GM12878 (cell line): ENCODE measurements at regions not wholly inside any gene's neighbourhood (a gene's known extent, or its start where the extent isn't known, plus 50 kb on each side); places are given as distances from the start of the nearest gene placed in this dataset.

ENCODE experiments used
- ATAC-seq: fragments of 200-7000 bp; cut with Tn5 transposase; 3 replicates; pipeline ENCODE4 v1.9.1; 2020; ENCODE audit warnings: mild to moderate bottlenecking, moderate library complexity
- BruUV-seq: library from RNA; stranded (reverse); fragments of 400-500 nt; replicated peaks from 2 replicates; lab custom pipeline; 2021; lab: Mats Ljungman, UMichigan
- CTCF ChIA-PET: fragments of 300-600 bp; sonication (Branson Sonifier 250); formaldehyde crosslinking; extraction: SDS; loops from one replicate; lab custom pipeline; 2021; ENCODE audit warnings: inconsistent platforms; lab: Yijun Ruan, JAX
- POLR2A ChIA-PET: fragments of 350-600 bp; formaldehyde crosslinking; extraction: SDS; loops from one replicate; lab custom pipeline; 2021; ENCODE audit warnings: inconsistent platforms; lab: Charles Lee
- RAD21 ChIA-PET: fragments of 300-600 bp; sonication (Branson Sonifier 250); formaldehyde crosslinking; loops from one replicate; lab custom pipeline; 2023; ENCODE audit warnings: antibody characterized with exemption; ENCODE audit not compliant: unreplicated experiment; lab: Charles Lee
- SMC1A ChIA-PET: fragments of 300-600 bp; sonication (Branson Sonifier 250); formaldehyde crosslinking; loops from one replicate; lab custom pipeline; 2023; ENCODE audit not compliant: unreplicated experiment, uncharacterized antibody; lab: Charles Lee
- DNase-seq: peaks from one replicate; pipeline ENCODE4 v3.0.0-alpha.2; 2011; ENCODE audit warnings: low read depth, low spot score
- FAIRE-seq: peaks from 3 replicates; lab custom pipeline; 2011; peaks lifted over from hg19 to GRCh38; lab: Jason Lieb, UNC
- H2AFZ ChIP-seq: 2 replicates; pipeline ENCODE4 v1.6.0; 2011; ENCODE audit warnings: low read depth, low read length, control low read depth; ENCODE audit not compliant: control insufficient read depth
- H3K27ac ChIP-seq: 2 replicates; pipeline ENCODE4 v1.5.1; 2011; ENCODE audit warnings: control low read depth; ENCODE audit not compliant: control insufficient read depth, insufficient read depth
- H3K27me3 ChIP-seq, 2 experiments: replicated peaks in 1 of 2; 2 replicates each; pipeline versions ENCODE4 v1.6.0 to v1.6.1; 2011; ENCODE audit warnings: low read length in 1 of 2; ENCODE audit not compliant: control insufficient read depth in 2 of 2, insufficient read depth in 2 of 2
- H3K36me3 ChIP-seq, 2 experiments: 2 replicates each; pipeline ENCODE4 v1.5.1; 2011; ENCODE audit warnings: low read length in 1 of 2; ENCODE audit not compliant: control insufficient read depth in 2 of 2, insufficient read depth in 2 of 2
- H3K4me1 ChIP-seq: 2 replicates; pipeline ENCODE4 v1.6.1; 2011; ENCODE audit warnings: mild to moderate bottlenecking, low read length, moderate library complexity, mixed read lengths; ENCODE audit not compliant: control insufficient read depth, insufficient read depth
- H3K4me2 ChIP-seq: 2 replicates; pipeline ENCODE4 v1.6.0; 2011; ENCODE audit warnings: control low read depth; ENCODE audit not compliant: control insufficient read depth, insufficient read depth
- H3K4me3 ChIP-seq: fragments of 200-600 bp; sonication (generic); 2 replicates; pipeline ENCODE4 v1.5.1; 2016
- H3K79me2 ChIP-seq: 2 replicates; pipeline ENCODE4 v1.6.0; 2011; ENCODE audit warnings: low read length; ENCODE audit not compliant: control insufficient read depth, insufficient read depth
- H3K9ac ChIP-seq: 2 replicates; pipeline ENCODE4 v1.8.0; 2011; ENCODE audit warnings: low read length, control low read depth, mixed read lengths; ENCODE audit not compliant: control insufficient read depth, insufficient read depth
- H3K9me3 ChIP-seq: replicated peaks from 3 replicates; pipeline ENCODE4 v1.5.1; 2011; ENCODE audit warnings: mild to moderate bottlenecking, low read length; ENCODE audit not compliant: control insufficient read depth, insufficient read depth
- H4K20me1 ChIP-seq: 2 replicates; pipeline ENCODE4 v1.6.0; 2011; ENCODE audit not compliant: control insufficient read depth, insufficient read depth
- ASH2L ChIP-seq: fragments of 300-600, 200-600 bp; sonication (generic); IDR thresholded peaks from 2 replicates; pipeline ENCODE4 v1.6.1; 2017; ENCODE audit warnings: low read depth, mild to moderate bottlenecking, borderline replicate concordance
- HDAC6 ChIP-seq: fragments of 200-600 bp; sonication (generic); IDR thresholded peaks from one replicate; pipeline ENCODE4 v1.8.0; 2017; ENCODE audit warnings: antibody characterized with exemption; ENCODE audit not compliant: unreplicated experiment
- NR2F1 ChIP-seq: fragments of 450-650 bp; conservative IDR thresholded peaks from 2 replicates; pipeline ENCODE4 v1.6.1; 2017; ENCODE audit warnings: mild to moderate bottlenecking
- RFX5 ChIP-seq: IDR thresholded peaks from 2 replicates; pipeline ENCODE4 v1.6.1; 2011; ENCODE audit warnings: low read depth, low read length, improper control_type of control experiment
- SIN3A ChIP-seq: IDR thresholded peaks from 2 replicates; pipeline ENCODE4 v1.6.1; 2012; ENCODE audit warnings: low read depth, low read length, improper control_type of control experiment
- SUPT20H ChIP-seq: IDR thresholded peaks from 2 replicates; pipeline ENCODE4 v1.6.1; 2011; ENCODE audit warnings: low read depth, mild to moderate bottlenecking, low read length, moderate library complexity, borderline replicate concordance; ENCODE audit not compliant: control insufficient read depth
- WGBS: methylation state at CpG from one replicate; pipeline ENCODE4 v1.1.6; 2016; ENCODE audit warnings: low lambda C conversion rate; ENCODE audit not compliant: insufficient replicate concordance, insufficient coverage; ENCODE audit errors: missing lambda C conversion rate; 5-methylcytosine and 5-hydroxymethylcytosine counted together
- in situ Hi-C: fragments of 300-500 bp; cut with MboI; formaldehyde crosslinking; loops from 9 replicates; pipeline ENCODE4 v1.14.3; 2018; ENCODE audit warnings: mixed read lengths
- intact Hi-C: fragments of 100-400 bp; cut with micrococcal nuclease; formaldehyde crosslinking; loops from one replicate; pipeline ENCODE4 v1.14.2; 2022; ENCODE audit not compliant: unreplicated experiment
- TF ChIP-seq, protein P1 (sequence below): IDR thresholded peaks from 2 replicates; pipeline ENCODE4 v1.6.1; 2011; ENCODE audit warnings: low read depth, mild to moderate bottlenecking, low read length, moderate library complexity, borderline replicate concordance; ENCODE audit errors: extremely low read depth

DNA sequence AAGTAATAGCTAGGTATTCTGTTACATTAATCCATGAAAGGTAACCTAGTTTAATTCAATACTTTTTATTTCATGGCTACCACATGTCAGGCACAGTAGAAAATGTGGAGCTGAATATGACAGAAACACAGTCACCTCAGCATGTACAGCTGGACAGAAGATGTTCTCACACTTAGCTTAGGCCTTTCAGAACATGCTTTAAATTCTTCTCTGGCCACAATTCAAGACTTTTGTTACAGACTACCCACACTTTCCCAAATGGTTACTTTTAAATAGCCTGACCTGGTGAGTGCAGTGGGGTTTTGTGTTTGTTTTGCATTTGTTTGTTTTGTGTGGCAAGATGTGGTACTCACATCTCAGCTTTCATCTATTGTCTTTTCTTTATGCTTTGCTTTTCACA is 1079.5 kb downstream of the IGSF11 start:
- intact Hi-C loops, result no loop called here
- FAIRE-seq, result no peak
- POLR2A ChIA-PET, result no interaction called here

GRCh38 chr3:117958027-117958426 is 1076.6 kb downstream of the IGSF11 start:
- no peak overlapping the region for H3K4me3 ChIP-seq
- H3K9ac ChIP-seq, result no peak overlapping the region
- no peak for FAIRE-seq
- H3K4me1 ChIP-seq, result no peaks in the 10 kb centered on the region
- ChIA-PET RAD21 (no interaction called here), POLR2A (no interaction called here), SMC1A (no interaction called here), CTCF (interaction anchor here (1.2 kb wide), 1 partner anchor 25 kb away, joined by 4 read pairs; no protein-coding TSS in a partner anchor)
- no peak overlapping the region for H2AFZ ChIP-seq
- H3K79me2 ChIP-seq, result no peaks in the 10 kb centered on the region
- H3K27me3 ChIP-seq, result no peaks in the 10 kb centered on the region
- H3K36me3 ChIP-seq, result no peaks in the 10 kb centered on the region
- BruUV-seq, result no TSS peak
- no peak for TF ChIP-seq ASH2L
- no peak for TF ChIP-seq SUPT20H
- TF ChIP-seq, protein P1, sequence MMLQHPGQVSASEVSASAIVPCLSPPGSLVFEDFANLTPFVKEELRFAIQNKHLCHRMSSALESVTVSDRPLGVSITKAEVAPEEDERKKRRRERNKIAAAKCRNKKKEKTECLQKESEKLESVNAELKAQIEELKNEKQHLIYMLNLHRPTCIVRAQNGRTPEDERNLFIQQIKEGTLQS, result no peak
- TF ChIP-seq RFX5, result no peak
- DNase-seq, result no peak
- 2% methylated on average over 2 of the region's 2 CpGs for WGBS
- H3K9me3 ChIP-seq, result no peaks in the 10 kb centered on the region
- in situ Hi-C loops, result no loop called here
- H3K27ac ChIP-seq, result no peak overlapping the region
- H3K4me2 ChIP-seq, result no peak overlapping the region
- intact Hi-C loops, result no loop called here
- H4K20me1 ChIP-seq, result no peaks in the 10 kb centered on the region
- ATAC-seq, result no peak

More for the DNA sequence above, 1079.5 kb downstream of the IGSF11 start:
- DNase-seq (no peak), ATAC-seq (no peak)
- Histone ChIP-seq H2AFZ (no peak overlapping the region), H4K20me1 (no peaks in the 10 kb centered on the region), H3K9ac (no peak overlapping the region), H3K4me2 (no peak overlapping the region), H3K4me1 (no peaks in the 10 kb centered on the region), H3K36me3 (no peaks in the 10 kb centered on the region), H3K4me3 (no peak overlapping the region), H3K27me3 (no peaks in the 10 kb centered on the region), H3K9me3 (no peaks in the 10 kb centered on the region), H3K27ac (no peak overlapping the region), H3K79me2 (no peaks in the 10 kb centered on the region)
- BruUV-seq, result no TSS peak
- in situ Hi-C loops, result no loop called here
- ChIA-PET RAD21 (no interaction called here), SMC1A (no interaction called here), CTCF (interaction anchor here (0.6 kb wide), 1 partner anchor 43 kb away, joined by 4 read pairs; no protein-coding TSS in a partner anchor)
- TF ChIP-seq HDAC6, result no peak
- TF ChIP-seq RFX5, result no peak
- TF ChIP-seq NR2F1, result no peak
- no peak for TF ChIP-seq SIN3A
